Activated CD4-positive, alpha-beta memory T cell treated with anti-CD3 and anti-CD28 coated beads for 36 hours (primary cell): ENCODE measurements at regions not wholly inside any gene's neighbourhood (a gene's known extent, or its start where the extent isn't known, plus 50 kb on each side); places are given as distances from the start of the nearest gene placed in this dataset.

Source experiments
- CTCF ChIA-PET: fragments of 350-600 bp; sonication (Branson Sonifier 250); formaldehyde crosslinking; loops from one replicate; lab custom pipeline; 2021; ENCODE audit warnings: antibody characterized with exemption, inconsistent platforms; lab: Charles Lee
- POLR2A ChIA-PET: fragments of 350-600 bp; sonication (Branson Sonifier 250); formaldehyde crosslinking; loops from one replicate; lab custom pipeline; 2021; ENCODE audit warnings: antibody characterized with exemption; lab: Charles Lee
- DNase-seq: peaks from one replicate; pipeline ENCODE4 v3.0.0-alpha.2; 2020
- H3K27ac Mint-ChIP-seq: one replicate; pipeline ENCODE4 v1.8.0; 2021; ENCODE audit warnings: mixed read lengths
- H3K27me3 Mint-ChIP-seq: one replicate; pipeline ENCODE4 v1.8.0; 2021; ENCODE audit warnings: mixed read lengths
- H3K36me3 Mint-ChIP-seq: one replicate; pipeline ENCODE4 v1.8.0; 2021; ENCODE audit warnings: mixed read lengths
- H3K4me1 Mint-ChIP-seq: one replicate; pipeline ENCODE4 v1.8.0; 2021; ENCODE audit warnings: low read depth, mixed read lengths
- H3K4me3 Mint-ChIP-seq: one replicate; pipeline ENCODE4 v1.8.0; 2021; ENCODE audit warnings: mild to moderate bottlenecking, mixed read lengths
- H3K9me3 Mint-ChIP-seq: one replicate; pipeline ENCODE4 v1.8.0; 2021; ENCODE audit warnings: mixed read lengths
- intact Hi-C: fragments of 100-400 bp; cut with micrococcal nuclease; formaldehyde crosslinking; loops from one replicate; pipeline ENCODE4 v1.15.1; 2023

DNA sequence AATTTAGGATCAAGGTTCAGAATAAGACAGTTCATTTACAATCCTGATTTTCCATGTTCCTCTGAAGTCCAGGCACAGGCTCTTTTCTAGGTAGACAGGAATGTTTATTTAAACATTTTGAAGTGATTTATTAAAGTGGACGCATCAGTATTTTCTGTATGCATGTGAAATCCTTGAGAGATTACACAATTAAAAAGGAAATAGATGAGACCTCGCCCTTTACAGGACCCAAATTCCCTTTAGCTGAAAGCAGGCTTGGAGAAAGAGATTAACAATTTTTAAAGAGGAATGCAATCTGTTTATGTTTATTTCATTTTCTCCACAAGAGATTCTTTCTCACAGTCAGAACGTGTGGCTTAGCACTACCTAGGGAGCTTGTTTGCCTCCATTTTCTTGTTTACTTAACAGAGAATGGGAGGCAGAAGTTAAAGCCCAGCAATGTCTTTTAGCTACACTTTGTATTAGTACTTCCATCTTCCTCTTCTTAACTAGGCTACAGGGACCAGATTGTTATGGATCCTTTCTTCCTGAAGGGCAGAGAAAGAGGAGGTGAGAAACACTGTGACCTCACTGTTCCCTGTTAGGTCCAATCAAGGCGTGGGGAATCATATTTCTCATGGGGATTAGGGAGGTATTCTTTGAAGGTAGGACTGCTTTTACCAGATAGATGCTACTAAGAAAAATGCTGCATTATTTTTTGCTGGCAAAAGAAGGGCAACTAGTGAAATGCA, 416.0 kb downstream of the SH3GL2 start:
- Mint-ChIP-seq H3K27me3 (no peaks in the 10 kb centered on the region), H3K9me3 (peaks cover 2% of the 10 kb centered on the region), H3K36me3 (no peaks in the 10 kb centered on the region), H3K4me1 (no peaks in the 10 kb centered on the region), H3K4me3 (no peak overlapping the region), H3K27ac (no peak overlapping the region)
- intact Hi-C loops: no loop called here
- DNase-seq: no peak
- POLR2A ChIA-PET: no interaction called here
- CTCF ChIA-PET: no interaction called here

DNA sequence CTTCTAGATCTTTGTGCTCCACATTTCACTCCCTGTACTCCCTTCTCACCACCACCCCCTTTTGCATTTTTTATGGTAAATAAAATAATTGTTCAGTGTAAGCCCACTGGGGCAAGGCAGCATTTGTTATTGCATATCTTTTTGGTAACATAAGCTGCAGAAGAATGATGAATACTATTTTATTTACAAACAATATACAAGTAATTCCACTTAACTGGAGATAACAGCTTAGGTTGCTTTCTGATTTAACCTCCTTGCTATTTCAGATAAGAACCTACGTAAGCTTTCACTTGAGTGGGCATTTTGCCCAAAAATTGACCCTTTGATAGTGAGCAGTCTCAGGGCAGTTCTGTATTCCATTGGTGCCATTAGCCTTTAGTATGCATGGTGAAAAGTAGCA, 417.9 kb downstream of the SH3GL2 start:
- H3K9me3 Mint-ChIP-seq: no peaks in the 10 kb centered on the region
- H3K36me3 Mint-ChIP-seq: no peaks in the 10 kb centered on the region
- intact Hi-C loops: no loop called here
- DNase-seq: no peak
- ChIA-PET POLR2A (no interaction called here), CTCF (no interaction called here)
- no peak overlapping the region for H3K27ac Mint-ChIP-seq
- H3K4me3 Mint-ChIP-seq: no peak overlapping the region
- no peaks in the 10 kb centered on the region for H3K4me1 Mint-ChIP-seq
- H3K27me3 Mint-ChIP-seq: no peaks in the 10 kb centered on the region

DNA sequence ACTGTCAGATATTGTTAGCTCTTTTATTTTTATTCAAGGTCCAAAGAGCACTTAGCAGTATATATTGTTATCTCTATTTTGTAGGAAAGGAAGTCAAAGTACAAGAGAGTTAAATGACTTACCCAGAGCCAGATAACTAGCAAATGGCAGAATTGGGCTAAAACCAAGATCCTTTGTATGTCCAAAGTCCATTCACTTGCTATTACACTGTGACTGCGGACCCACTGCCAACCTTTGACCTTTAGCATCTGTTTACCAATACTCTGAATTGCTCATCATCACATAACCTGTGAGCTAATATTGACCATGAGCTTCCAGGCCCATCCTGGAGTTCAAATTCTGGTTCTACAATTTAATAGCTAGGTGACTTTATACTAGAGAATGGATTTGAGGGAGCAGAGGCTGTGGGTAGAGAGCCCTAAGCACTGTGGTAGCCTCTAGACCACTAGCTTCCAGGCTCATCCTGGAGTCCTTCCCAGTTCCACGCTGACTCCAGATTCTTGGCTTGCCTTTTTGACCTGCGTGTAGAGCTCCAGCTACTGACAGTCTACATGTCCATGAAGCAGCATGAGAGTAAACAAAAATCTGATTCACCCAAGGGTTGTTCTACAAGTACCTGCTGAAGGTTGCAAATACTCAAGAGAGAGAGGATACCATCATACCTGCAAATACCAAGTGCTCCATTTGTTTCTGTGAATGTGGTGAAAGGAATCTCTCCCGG, 424.0 kb downstream of the SH3GL2 start:
- intact Hi-C loops: no loop called here
- no peak overlapping the region for H3K4me3 Mint-ChIP-seq
- H3K27me3 Mint-ChIP-seq: no peaks in the 10 kb centered on the region
- no peaks in the 10 kb centered on the region for H3K9me3 Mint-ChIP-seq
- no peaks in the 10 kb centered on the region for H3K36me3 Mint-ChIP-seq
- no peak for DNase-seq
- H3K27ac Mint-ChIP-seq: no peak overlapping the region
- H3K4me1 Mint-ChIP-seq: no peaks in the 10 kb centered on the region
- CTCF ChIA-PET: no interaction called here
- POLR2A ChIA-PET: no interaction called here

DNA sequence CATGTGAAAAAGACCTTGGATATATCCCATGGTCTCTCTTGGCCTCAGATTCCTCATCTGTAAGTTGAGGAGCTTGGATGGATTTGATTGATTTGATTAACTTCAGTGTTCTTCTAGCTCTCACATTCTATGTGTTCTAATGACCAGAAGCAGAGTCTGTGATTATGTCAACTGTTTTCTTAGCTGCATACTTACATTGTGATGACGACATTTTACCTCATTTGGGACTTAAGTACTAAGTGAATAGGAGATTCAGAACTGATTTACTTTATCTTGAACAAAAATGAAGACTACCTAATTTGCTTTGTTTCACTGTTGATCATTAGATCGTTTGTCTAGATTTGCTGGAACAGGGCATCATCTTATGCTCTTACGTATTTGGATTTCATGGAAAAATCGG, 427.7 kb downstream of the SH3GL2 start:
- intact Hi-C loops: no loop called here
- POLR2A ChIA-PET: no interaction called here
- no peaks in the 10 kb centered on the region for H3K27me3 Mint-ChIP-seq
- no peak for DNase-seq
- no peaks in the 10 kb centered on the region for H3K36me3 Mint-ChIP-seq
- CTCF ChIA-PET: interaction anchor here (0.6 kb wide), 1 partner anchor 68 kb away, joined by 5 read pairs; no protein-coding TSS in a partner anchor
- no peak overlapping the region for H3K27ac Mint-ChIP-seq
- H3K4me1 Mint-ChIP-seq: no peaks in the 10 kb centered on the region
- no peaks in the 10 kb centered on the region for H3K9me3 Mint-ChIP-seq
- H3K4me3 Mint-ChIP-seq: no peak overlapping the region

DNA sequence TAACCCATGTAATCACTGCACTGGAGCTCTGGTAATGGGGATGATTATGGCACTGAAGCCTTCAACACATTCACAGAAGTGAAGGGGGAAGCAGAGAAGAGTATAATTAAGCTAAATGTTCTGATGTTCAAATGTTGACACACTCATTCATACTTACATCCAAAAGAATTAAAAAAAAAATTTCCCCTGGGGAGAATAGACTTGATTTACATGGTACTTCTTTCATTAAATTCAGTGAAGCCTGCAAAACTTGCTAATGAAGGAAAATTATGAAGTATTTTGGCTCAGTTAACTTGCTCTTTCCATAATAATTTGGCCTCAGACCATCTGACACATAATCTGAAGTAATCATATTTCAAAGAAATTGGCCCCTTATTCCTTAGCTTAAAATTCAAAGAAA, 428.8 kb downstream of the SH3GL2 start:
- H3K27me3 Mint-ChIP-seq: no peaks in the 10 kb centered on the region
- H3K4me3 Mint-ChIP-seq: no peak overlapping the region
- H3K9me3 Mint-ChIP-seq: no peaks in the 10 kb centered on the region
- intact Hi-C loops: no loop called here
- ChIA-PET POLR2A (no interaction called here), CTCF (no interaction called here)
- DNase-seq: no peak
- no peaks in the 10 kb centered on the region for H3K36me3 Mint-ChIP-seq
- H3K4me1 Mint-ChIP-seq: no peaks in the 10 kb centered on the region
- no peak overlapping the region for H3K27ac Mint-ChIP-seq

DNA sequence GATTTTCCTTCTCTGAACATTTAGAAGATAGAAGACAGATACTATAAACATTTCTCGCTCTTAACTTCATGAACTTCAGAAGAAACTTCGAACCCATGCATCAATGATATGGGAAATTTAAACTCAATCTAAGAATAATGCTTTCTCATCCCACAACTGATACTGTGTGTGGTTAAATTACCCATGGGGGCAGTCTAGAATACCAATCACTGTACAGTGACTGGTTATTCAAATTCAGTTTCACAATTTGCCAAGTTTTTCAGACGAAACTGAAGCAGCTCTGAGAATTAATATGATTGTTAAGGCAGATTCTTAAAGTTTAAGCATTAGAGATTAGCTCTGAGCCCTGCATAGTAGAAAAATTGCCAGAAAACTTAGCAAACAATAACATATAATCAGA, 431.0 kb downstream of the SH3GL2 start:
- Mint-ChIP-seq H3K36me3 (no peaks in the 10 kb centered on the region), H3K9me3 (no peaks in the 10 kb centered on the region), H3K27ac (no peak overlapping the region), H3K27me3 (no peaks in the 10 kb centered on the region), H3K4me1 (no peaks in the 10 kb centered on the region), H3K4me3 (no peak overlapping the region)
- ChIA-PET POLR2A (no interaction called here), CTCF (no interaction called here)
- no peak for DNase-seq
- intact Hi-C loops: no loop called here

DNA sequence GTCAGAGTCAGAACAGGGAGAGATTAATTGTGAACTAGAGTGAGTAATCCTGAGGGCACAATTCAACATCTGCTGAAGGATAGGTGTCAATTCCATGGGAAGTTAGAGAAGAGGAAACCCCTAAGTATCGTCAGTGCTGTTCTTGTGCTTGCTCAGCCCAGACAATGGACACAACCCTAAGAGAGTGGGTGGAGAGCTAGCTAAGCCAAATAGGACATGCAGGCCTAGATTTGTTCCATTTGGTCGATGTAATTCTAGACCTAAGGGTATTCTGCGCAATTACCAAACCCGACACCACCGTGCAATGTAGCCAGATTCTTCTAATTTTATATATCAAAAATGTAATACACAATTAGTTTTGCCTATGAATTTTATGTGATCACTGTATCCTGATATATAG, 431.6 kb downstream of the SH3GL2 start:
- no peaks in the 10 kb centered on the region for H3K36me3 Mint-ChIP-seq
- intact Hi-C loops: no loop called here
- DNase-seq: no peak
- no peak overlapping the region for H3K27ac Mint-ChIP-seq
- ChIA-PET CTCF (no interaction called here), POLR2A (no interaction called here)
- no peaks in the 10 kb centered on the region for H3K9me3 Mint-ChIP-seq
- no peak overlapping the region for H3K4me3 Mint-ChIP-seq
- no peaks in the 10 kb centered on the region for H3K4me1 Mint-ChIP-seq
- H3K27me3 Mint-ChIP-seq: no peaks in the 10 kb centered on the region

DNA sequence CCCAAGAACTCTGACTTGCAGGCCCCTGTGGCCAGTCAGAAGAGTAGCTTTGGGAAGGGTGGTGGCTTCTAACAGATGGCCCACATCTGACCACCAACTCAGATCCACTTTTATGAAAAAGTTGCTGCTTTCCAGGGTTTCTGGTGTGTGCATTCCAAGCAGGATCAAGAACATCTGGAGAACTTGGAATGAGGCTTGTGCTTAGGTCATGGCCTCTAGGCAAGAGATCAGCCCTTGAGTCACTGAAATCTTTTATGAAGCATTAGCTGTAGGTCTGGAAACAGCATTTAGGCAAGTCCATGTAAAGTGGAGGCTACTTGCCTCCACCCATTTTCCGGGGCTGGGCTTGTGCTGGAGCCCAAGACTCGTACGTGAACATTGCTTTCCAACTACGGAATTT, 433.3 kb downstream of the SH3GL2 start:
- ChIA-PET CTCF (no interaction called here), POLR2A (interaction anchor here (0.8 kb wide), 1 partner anchor 124 kb away, joined by 3 read pairs; no protein-coding TSS in a partner anchor)
- intact Hi-C loops: no loop called here
- Mint-ChIP-seq H3K4me3 (no peak overlapping the region), H3K4me1 (no peaks in the 10 kb centered on the region), H3K27ac (no peak overlapping the region), H3K27me3 (no peaks in the 10 kb centered on the region), H3K36me3 (no peaks in the 10 kb centered on the region), H3K9me3 (no peaks in the 10 kb centered on the region)
- no peak for DNase-seq

DNA sequence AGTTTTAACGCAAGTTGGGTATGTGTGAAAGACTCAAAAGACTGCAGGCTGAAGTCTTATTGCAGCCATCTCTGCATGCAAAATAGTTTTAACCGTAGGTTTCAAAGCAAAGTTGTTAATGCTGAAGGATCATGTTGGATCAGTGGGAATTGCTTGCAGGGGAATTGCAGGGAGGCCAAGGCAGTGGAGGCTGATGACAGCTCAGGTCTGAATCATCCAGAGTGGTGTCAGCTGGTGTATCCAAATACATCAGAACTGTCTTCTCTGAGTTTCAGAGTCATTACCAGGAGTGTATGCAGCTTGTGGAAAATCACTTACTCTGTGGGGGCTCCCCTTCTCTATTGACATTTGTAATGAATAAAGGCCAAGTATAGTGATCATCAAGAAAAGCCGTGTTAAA, 435.7 kb downstream of the SH3GL2 start:
- H3K27ac Mint-ChIP-seq: no peak overlapping the region
- peaks cover 10% of the 10 kb centered on the region for H3K9me3 Mint-ChIP-seq
- H3K27me3 Mint-ChIP-seq: no peaks in the 10 kb centered on the region
- no peaks in the 10 kb centered on the region for H3K4me1 Mint-ChIP-seq
- CTCF ChIA-PET: no interaction called here
- POLR2A ChIA-PET: no interaction called here
- intact Hi-C loops: no loop called here
- H3K4me3 Mint-ChIP-seq: no peak overlapping the region
- no peaks in the 10 kb centered on the region for H3K36me3 Mint-ChIP-seq
- DNase-seq: no peak

DNA sequence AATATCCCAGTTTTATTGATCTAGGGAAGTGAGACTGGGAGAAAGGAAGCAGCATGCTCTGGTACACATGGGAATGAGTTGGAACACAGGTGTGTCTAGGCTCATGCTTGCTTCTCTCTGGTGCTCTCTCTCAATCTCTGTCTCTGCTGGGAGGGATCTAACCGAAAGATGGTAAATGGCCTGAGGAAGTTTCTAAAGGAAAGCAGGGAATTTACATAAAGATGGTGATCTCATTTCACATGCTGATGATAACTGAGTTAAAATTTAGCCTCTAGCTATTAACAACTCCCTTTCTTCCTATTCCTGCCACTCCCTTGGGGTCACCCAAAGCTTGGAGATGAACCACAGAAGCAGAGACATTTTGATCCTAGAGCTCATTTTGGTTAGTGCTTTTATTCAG, 436.2 kb downstream of the SH3GL2 start:
- no peaks in the 10 kb centered on the region for H3K27me3 Mint-ChIP-seq
- H3K4me1 Mint-ChIP-seq: no peaks in the 10 kb centered on the region
- intact Hi-C loops: no loop called here
- ChIA-PET POLR2A (no interaction called here), CTCF (no interaction called here)
- no peak for DNase-seq
- no peak overlapping the region for H3K27ac Mint-ChIP-seq
- H3K4me3 Mint-ChIP-seq: no peak overlapping the region
- no peaks in the 10 kb centered on the region for H3K36me3 Mint-ChIP-seq
- peaks cover 10% of the 10 kb centered on the region for H3K9me3 Mint-ChIP-seq

DNA sequence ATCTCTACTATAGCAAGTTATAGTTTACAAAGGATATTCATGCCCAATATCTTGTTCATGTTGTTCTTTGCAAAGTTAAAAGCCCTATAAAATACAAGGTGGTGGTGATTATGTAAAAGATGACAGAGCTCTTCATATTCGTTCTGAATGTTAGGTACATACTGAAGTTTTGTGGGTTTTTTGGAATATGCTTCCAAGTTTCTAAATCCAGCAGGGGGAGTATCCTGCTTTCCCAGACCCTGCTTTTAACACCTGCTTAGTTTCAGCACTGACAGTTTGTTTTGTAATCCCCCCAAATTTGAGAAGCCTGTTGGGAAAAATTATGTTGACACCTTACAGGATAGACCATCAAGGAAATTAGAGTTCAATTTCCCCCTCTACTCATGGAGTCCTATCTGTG, 438.3 kb downstream of the SH3GL2 start:
- H3K4me1 Mint-ChIP-seq: no peaks in the 10 kb centered on the region
- no peaks in the 10 kb centered on the region for H3K27me3 Mint-ChIP-seq
- CTCF ChIA-PET: no interaction called here
- H3K27ac Mint-ChIP-seq: no peak overlapping the region
- no peaks in the 10 kb centered on the region for H3K36me3 Mint-ChIP-seq
- POLR2A ChIA-PET: no interaction called here
- DNase-seq: no peak
- peaks cover 10% of the 10 kb centered on the region for H3K9me3 Mint-ChIP-seq
- intact Hi-C loops: no loop called here
- no peak overlapping the region for H3K4me3 Mint-ChIP-seq

DNA sequence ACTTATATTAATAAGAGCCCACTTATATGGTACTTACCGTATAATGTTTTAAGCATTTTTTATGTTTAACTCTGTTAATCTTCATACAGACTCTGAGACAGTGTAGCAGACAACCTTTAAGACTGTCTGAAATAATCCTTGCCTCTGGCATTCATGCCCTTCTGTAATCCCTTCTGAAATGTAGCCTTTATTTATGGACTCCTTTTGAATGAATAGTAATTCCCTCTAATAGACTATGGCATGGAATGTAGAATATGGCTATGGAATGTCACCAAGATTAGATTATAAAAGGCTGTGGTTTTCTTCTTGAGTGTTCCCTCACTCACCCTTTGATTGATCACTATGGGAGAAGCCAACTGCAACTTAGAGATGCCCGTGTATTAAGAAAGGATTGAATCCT, 439.4 kb downstream of the SH3GL2 start:
- Mint-ChIP-seq H3K4me3 (no peak overlapping the region), H3K4me1 (no peaks in the 10 kb centered on the region), H3K36me3 (no peaks in the 10 kb centered on the region), H3K27me3 (no peaks in the 10 kb centered on the region), H3K27ac (no peak overlapping the region), H3K9me3 (peaks cover 10% of the 10 kb centered on the region)
- DNase-seq: no peak
- intact Hi-C loops: no loop called here
- POLR2A ChIA-PET: no interaction called here
- CTCF ChIA-PET: no interaction called here

DNA sequence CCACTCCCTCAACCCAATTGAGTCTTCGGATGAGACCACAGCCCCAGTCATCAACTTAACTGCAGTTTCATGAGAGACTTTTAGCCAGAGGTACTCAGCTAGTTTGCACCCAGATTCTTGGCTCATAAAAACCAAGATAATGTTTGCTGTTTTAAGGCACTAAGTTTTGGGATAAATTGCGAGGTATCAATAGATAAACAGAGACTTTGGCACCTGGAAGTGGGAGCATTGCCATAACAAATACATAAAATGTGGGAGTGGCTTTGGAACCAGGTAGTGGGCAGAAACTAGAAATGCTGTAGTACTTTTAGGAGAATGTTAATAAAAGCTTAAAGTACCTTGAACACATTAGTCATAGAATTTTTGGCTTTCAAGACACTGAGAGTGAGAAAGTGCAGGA, 439.8 kb downstream of the SH3GL2 start:
- Mint-ChIP-seq H3K27ac (no peak overlapping the region), H3K36me3 (no peaks in the 10 kb centered on the region), H3K27me3 (no peaks in the 10 kb centered on the region), H3K9me3 (peaks cover 10% of the 10 kb centered on the region), H3K4me1 (no peaks in the 10 kb centered on the region), H3K4me3 (no peak overlapping the region)
- POLR2A ChIA-PET: no interaction called here
- intact Hi-C loops: no loop called here
- CTCF ChIA-PET: no interaction called here
- DNase-seq: no peak
